IMR-90 (cell line): ENCODE measurements at regions not wholly inside any gene's neighbourhood (a gene's known extent, or its start where the extent isn't known, plus 50 kb on each side); places are given as distances from the start of the nearest gene placed in this dataset.

Source experiments
- ATAC-seq: fragments of 200-7000 bp; cut with Tn5 transposase; 2 replicates; pipeline ENCODE4 v1.9.1; 2020; ENCODE audit warnings: low read depth, mild to moderate bottlenecking, moderate library complexity
- BruUV-seq: library from RNA; stranded (reverse); fragments of 400-500 nt; replicated peaks from 2 replicates; lab custom pipeline; 2021; lab: Mats Ljungman, UMichigan
- CTCF ChIA-PET: fragments of 300-600 bp; formaldehyde crosslinking; extraction: SDS; loops from one replicate; lab custom pipeline; 2021; ENCODE audit warnings: antibody characterized with exemption; lab: Yijun Ruan, JAX
- POLR2A ChIA-PET: fragments of 300-600 bp; sonication (Branson Sonifier 250); formaldehyde crosslinking; loops from one replicate; lab custom pipeline; 2022; ENCODE audit warnings: antibody characterized with exemption; ENCODE audit not compliant: unreplicated experiment; lab: Charles Lee
- DNase-seq: peaks from one replicate; pipeline ENCODE4 v3.0.0; 2013
- H2AFZ ChIP-seq: replicated peaks from 2 replicates; pipeline ENCODE3; 2013; ENCODE audit warnings: low read length, mild to moderate bottlenecking; ENCODE audit not compliant: poor library complexity
- H2AK5ac ChIP-seq: 2 replicates; pipeline ENCODE4 v1.6.1; 2013; ENCODE audit warnings: low read depth, low read length, inconsistent platforms
- H2AK9ac ChIP-seq: replicated peaks from 2 replicates; pipeline ENCODE3; 2013; ENCODE audit warnings: mild to moderate bottlenecking, low read depth, low read length, moderate library complexity; ENCODE audit not compliant: poor library complexity
- H2BK120ac ChIP-seq: 2 replicates; pipeline ENCODE4 v1.6.1; 2013; ENCODE audit warnings: low read depth, low read length, inconsistent platforms
- H2BK15ac ChIP-seq: 3 replicates; pipeline ENCODE4 v1.6.1; 2013; ENCODE audit warnings: low read depth, low read length, inconsistent platforms
- H2BK20ac ChIP-seq: 2 replicates; pipeline ENCODE4 v1.6.1; 2013; ENCODE audit warnings: low read depth, mild to moderate bottlenecking, inconsistent platforms, low read length, moderate library complexity
- H2BK5ac ChIP-seq: 2 replicates; pipeline ENCODE4 v1.6.1; 2013; ENCODE audit warnings: mild to moderate bottlenecking, low read depth, low read length, inconsistent platforms; ENCODE audit not compliant: poor library complexity, severe bottlenecking
- H3K14ac ChIP-seq: replicated peaks from 2 replicates; pipeline ENCODE4 v1.6.1; 2013; ENCODE audit warnings: low read depth, low read length, inconsistent platforms
- H3K18ac ChIP-seq: 2 replicates; pipeline ENCODE4 v1.6.1; 2013; ENCODE audit warnings: low read depth, low read length, control low read depth
- H3K23ac ChIP-seq: 2 replicates; pipeline ENCODE4 v1.6.1; 2013; ENCODE audit warnings: low read depth, low read length, inconsistent platforms
- H3K27ac ChIP-seq: 2 replicates; pipeline ENCODE4 v1.5.1; 2013; ENCODE audit warnings: mild to moderate bottlenecking, control low read depth, low read length; ENCODE audit not compliant: insufficient read depth
- H3K27me3 ChIP-seq: 2 replicates; pipeline ENCODE4 v1.6.1; 2013; ENCODE audit warnings: low read length; ENCODE audit not compliant: control insufficient read depth, insufficient read depth
- H3K36me3 ChIP-seq: 2 replicates; pipeline ENCODE4 v1.6.1; 2013; ENCODE audit warnings: low read length, mixed read lengths; ENCODE audit not compliant: control insufficient read depth, insufficient read depth
- H3K4ac ChIP-seq: 2 replicates; pipeline ENCODE4 v1.6.1; 2013; ENCODE audit warnings: low read depth, low read length, inconsistent platforms
- H3K4me1 ChIP-seq: 2 replicates; pipeline ENCODE4 v1.6.1; 2013; ENCODE audit warnings: low read length, mixed read lengths; ENCODE audit not compliant: control insufficient read depth, insufficient read depth
- H3K4me2 ChIP-seq: 2 replicates; pipeline ENCODE4 v1.6.1; 2013; ENCODE audit warnings: low read depth, mild to moderate bottlenecking, control low read depth, low read length, moderate library complexity
- H3K4me3 ChIP-seq: 2 replicates; pipeline ENCODE4 v1.5.1; 2013; ENCODE audit warnings: low read depth, mild to moderate bottlenecking, control low read depth, low read length, moderate library complexity; ENCODE audit not compliant: insufficient read depth
- H3K56ac ChIP-seq: 2 replicates; pipeline ENCODE4 v1.6.1; 2013; ENCODE audit warnings: low read length, inconsistent platforms; ENCODE audit not compliant: insufficient read depth; ENCODE audit errors: extremely low read depth
- H3K79me1 ChIP-seq, 2 experiments: 2 replicates each; pipeline ENCODE4 v1.6.1; 2013; ENCODE audit warnings: low read length in 2 of 2, inconsistent platforms in 1 of 2, low read depth in 1 of 2
- H3K9ac ChIP-seq: 2 replicates; pipeline ENCODE4 v1.6.1; 2013; ENCODE audit warnings: low read depth, low read length, control low read depth
- H3K9me1 ChIP-seq: 2 replicates; pipeline ENCODE4 v1.6.1; 2013; ENCODE audit warnings: low read length, inconsistent platforms; ENCODE audit not compliant: insufficient read depth
- H3K9me3 ChIP-seq: 2 replicates; pipeline ENCODE4 v1.6.1; 2013; ENCODE audit warnings: low read length; ENCODE audit not compliant: control insufficient read depth, insufficient read depth
- H4K20me1 ChIP-seq: 2 replicates; pipeline ENCODE4 v1.6.1; 2013; ENCODE audit warnings: low read length, inconsistent platforms; ENCODE audit not compliant: insufficient read depth
- H4K5ac ChIP-seq: 2 replicates; pipeline ENCODE4 v1.6.1; 2013; ENCODE audit warnings: mild to moderate bottlenecking, low read depth, low read length, control low read depth
- H4K8ac ChIP-seq, 2 experiments: 2 replicates each; pipeline ENCODE4 v1.6.1; 2013; ENCODE audit warnings: low read depth in 2 of 2, low read length in 2 of 2, control low read depth in 1 of 2, inconsistent platforms in 1 of 2
- H4K91ac ChIP-seq: 2 replicates; pipeline ENCODE4 v1.6.1; 2013; ENCODE audit warnings: low read depth, low read length, inconsistent platforms; ENCODE audit not compliant: insufficient read depth
- BHLHE40 ChIP-seq: fragments of 150-350 bp; IDR thresholded peaks from 2 replicates; pipeline ENCODE4 v1.6.1; 2016; ENCODE audit warnings: mild to moderate bottlenecking, low read depth, low read length
- CHD1 ChIP-seq: IDR thresholded peaks from 2 replicates; pipeline ENCODE4 v1.6.1; 2012; ENCODE audit warnings: low read depth, low read length, improper control_type of control experiment
- ELK1 ChIP-seq: fragments of 150-350 bp; IDR thresholded peaks from 2 replicates; pipeline ENCODE4 v1.6.1; 2016; ENCODE audit warnings: low read depth, mild to moderate bottlenecking, low read length, moderate library complexity, borderline replicate concordance
- FOS ChIP-seq: fragments of 150-350 bp; IDR thresholded peaks from 2 replicates; pipeline ENCODE4 v1.6.1; 2016; ENCODE audit warnings: low read depth, low read length
- MAFK ChIP-seq: IDR thresholded peaks from 2 replicates; pipeline ENCODE4 v1.6.1; 2012; ENCODE audit warnings: low read depth, low read length, improper control_type of control experiment
- MAZ ChIP-seq: IDR thresholded peaks from 2 replicates; pipeline ENCODE4 v1.6.1; 2012; ENCODE audit warnings: low read depth, mild to moderate bottlenecking, low read length, improper control_type of control experiment, moderate library complexity, borderline replicate concordance
- NFE2L2 ChIP-seq: fragments of 150-350 bp; IDR thresholded peaks from 2 replicates; pipeline ENCODE4 v1.6.1; 2016; ENCODE audit warnings: low read depth, mild to moderate bottlenecking, low read length
- SMC3 ChIP-seq: fragments of 150-350 bp; IDR thresholded peaks from 2 replicates; pipeline ENCODE4 v1.6.1; 2016; ENCODE audit warnings: low read depth, mild to moderate bottlenecking, antibody characterized with exemption, low read length, moderate library complexity
- WGBS, 2 experiments: methylation state at CpG; one replicate each; pipeline versions ENCODE4 v1.1.5 to v1.1.7; 2013; ENCODE audit warnings: missing lambda C conversion rate in 2 of 2; ENCODE audit not compliant: insufficient read length in 1 of 2; ENCODE audit errors: extremely low coverage in 2 of 2; 5-methylcytosine and 5-hydroxymethylcytosine counted together
- dilution Hi-C: fragments of 300-500 bp; cut with HindIII; formaldehyde crosslinking; loops from one replicate; pipeline ENCODE4 v1.14.3; 2018; ENCODE audit warnings: low sequenced_read_pairs; ENCODE audit not compliant: unreplicated experiment
- in situ Hi-C: fragments of 300-500 bp; cut with MboI; formaldehyde crosslinking; loops from 3 replicates; pipeline ENCODE4 v1.14.3; 2019; ENCODE audit warnings: low sequenced_read_pairs, inconsistent platforms, mixed read lengths
- intact Hi-C: fragments of 100-400 bp; cut with micrococcal nuclease; formaldehyde crosslinking; loops from 2 replicates; pipeline ENCODE4 v1.10.0; 2022
- TF ChIP-seq, protein P1 (sequence below): conservative IDR thresholded peaks from 2 replicates; pipeline ENCODE4 v1.5.1; 2012; ENCODE audit warnings: mild to moderate bottlenecking, low read depth, low read length, improper control_type of control experiment

GRCh38 chr7:91608606-91609005, 271.9 kb downstream of the MTERF1 start:
- Histone ChIP-seq H4K5ac (no peak overlapping the region), H3K9me3 (no peaks in the 10 kb centered on the region), H3K4ac (no peak overlapping the region), H3K9ac (no peak overlapping the region), H4K91ac (no peak overlapping the region), H4K20me1 (no peaks in the 10 kb centered on the region), H3K18ac (no peak overlapping the region), H3K4me1 (no peaks in the 10 kb centered on the region), H3K27me3 (no peaks in the 10 kb centered on the region; the same call in 1 of the 2 replicates), H4K8ac (no peak overlapping the region), H3K14ac (no peak overlapping the region), H2BK120ac (no peak overlapping the region), H3K56ac (no peak overlapping the region), H3K9me1 (no peaks in the 10 kb centered on the region), H3K36me3 (no peaks in the 10 kb centered on the region), H2BK5ac (no peak overlapping the region), H2AK5ac (no peak overlapping the region), H3K4me3 (no peak overlapping the region), H2AK9ac (no peak overlapping the region), H3K27ac (no peak overlapping the region), H2BK20ac (no peak overlapping the region), H3K79me1 (no peaks in the 10 kb centered on the region), H3K23ac (no peak overlapping the region), H2AFZ (no peak overlapping the region), H3K4me2 (no peak overlapping the region), H2BK15ac (no peak overlapping the region)
- BruUV-seq, result no TSS peak
- in situ Hi-C loops, result loop anchor here (25.0 kb wide), 1 partner anchor 521 kb away; no protein-coding TSS in a partner anchor
- intact Hi-C loops, result no loop called here
- POLR2A ChIA-PET, result no interaction called here
- CTCF ChIA-PET, result no interaction called here
- DNase-seq (no peak), ATAC-seq (no peak)
- dilution Hi-C loops, result no loop called here
- TF ChIP-seq, protein P1, sequence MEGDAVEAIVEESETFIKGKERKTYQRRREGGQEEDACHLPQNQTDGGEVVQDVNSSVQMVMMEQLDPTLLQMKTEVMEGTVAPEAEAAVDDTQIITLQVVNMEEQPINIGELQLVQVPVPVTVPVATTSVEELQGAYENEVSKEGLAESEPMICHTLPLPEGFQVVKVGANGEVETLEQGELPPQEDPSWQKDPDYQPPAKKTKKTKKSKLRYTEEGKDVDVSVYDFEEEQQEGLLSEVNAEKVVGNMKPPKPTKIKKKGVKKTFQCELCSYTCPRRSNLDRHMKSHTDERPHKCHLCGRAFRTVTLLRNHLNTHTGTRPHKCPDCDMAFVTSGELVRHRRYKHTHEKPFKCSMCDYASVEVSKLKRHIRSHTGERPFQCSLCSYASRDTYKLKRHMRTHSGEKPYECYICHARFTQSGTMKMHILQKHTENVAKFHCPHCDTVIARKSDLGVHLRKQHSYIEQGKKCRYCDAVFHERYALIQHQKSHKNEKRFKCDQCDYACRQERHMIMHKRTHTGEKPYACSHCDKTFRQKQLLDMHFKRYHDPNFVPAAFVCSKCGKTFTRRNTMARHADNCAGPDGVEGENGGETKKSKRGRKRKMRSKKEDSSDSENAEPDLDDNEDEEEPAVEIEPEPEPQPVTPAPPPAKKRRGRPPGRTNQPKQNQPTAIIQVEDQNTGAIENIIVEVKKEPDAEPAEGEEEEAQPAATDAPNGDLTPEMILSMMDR, result no peak
- TF ChIP-seq BHLHE40 (no peak), MAFK (no peak), ELK1 (no peak), NFE2L2 (no peak), SMC3 (no peak), FOS (no peak), CHD1 (no peak), MAZ (no peak)
- WGBS, 2 experiments, result no CpG with 5 or more reads among the region's 2 CpGs
